SK-N-SH (cell line): ENCODE measurements at regions not wholly inside any gene's neighbourhood (a gene's known extent, or its start where the extent isn't known, plus 50 kb on each side); places are given as distances from the start of the nearest gene placed in this dataset.

Source experiments
- CTCF ChIA-PET: fragments of 300-600, 350-600 bp; formaldehyde crosslinking; extraction: SDS; loops from one replicate; lab custom pipeline; 2021; lab: Yijun Ruan, JAX
- POLR2A ChIA-PET: fragments of 350-600 bp; sonication (Branson Sonifier 250); formaldehyde crosslinking; extraction: SDS; loops from one replicate; lab custom pipeline; 2020; ENCODE audit warnings: antibody characterized with exemption, inconsistent platforms; lab: Yijun Ruan, JAX
- DNase-seq: peaks from one replicate; pipeline ENCODE4 v3.0.0; 2012
- H2AFZ ChIP-seq: fragments of 200-600 bp; sonication (generic); 2 replicates; pipeline ENCODE4 v1.8.1; 2016; ENCODE audit warnings: antibody characterized with exemption, mild to moderate bottlenecking, low read depth
- H3F3A ChIP-seq: fragments of 200-600 bp; sonication (generic); replicated peaks from 2 replicates; pipeline ENCODE3; 2016; ENCODE audit warnings: antibody characterized with exemption, mild to moderate bottlenecking; ENCODE audit not compliant: insufficient read depth
- H3K27ac ChIP-seq, 2 experiments: fragments of 200-500 bp in 1 of 2; fragments of 200-600 bp in 1 of 2; sonication (Bioruptor generic) in 1 of 2; sonication (generic), shearing (Covaris generic) in 1 of 2; 2 replicates each; pipeline versions ENCODE4 v1.5.1 to v1.6.1; 2014 to 2016; ENCODE audit warnings: low read depth in 2 of 2, inconsistent platforms in 1 of 2, low read length in 1 of 2, mild to moderate bottlenecking in 1 of 2, mixed read lengths in 1 of 2
- H3K27me3 ChIP-seq: fragments of 200-600 bp; sonication (generic), shearing (Covaris generic); 2 replicates; pipeline ENCODE4 v1.6.1; 2016; ENCODE audit warnings: mixed run types; ENCODE audit not compliant: insufficient read depth
- H3K36me3 ChIP-seq, 2 experiments: fragments of 200-500 bp in 1 of 2; fragments of 200-600 bp in 1 of 2; sonication (Bioruptor generic) in 1 of 2; sonication (generic) in 1 of 2; replicated peaks in 1 of 2; 2 replicates each; pipeline versions ENCODE3 to v1.5.1; 2014 to 2016; ENCODE audit warnings: low read length in 1 of 2, mild to moderate bottlenecking in 1 of 2; ENCODE audit not compliant: insufficient read depth in 2 of 2, control insufficient read depth in 1 of 2
- H3K4me1 ChIP-seq, 2 experiments: fragments of 200-500 bp in 1 of 2; fragments of 200-600 bp in 1 of 2; sonication (Bioruptor generic) in 1 of 2; sonication (generic), shearing (Covaris generic) in 1 of 2; 2 replicates each; pipeline versions ENCODE4 v1.5.1 to v1.6.1; 2014 to 2016; ENCODE audit warnings: low read depth in 1 of 2, low read length in 1 of 2, mixed run types in 1 of 2; ENCODE audit not compliant: insufficient read depth in 2 of 2, control insufficient read depth in 1 of 2
- H3K4me2 ChIP-seq: fragments of 200-600 bp; sonication (generic), shearing (Covaris generic); 2 replicates; pipeline ENCODE4 v1.6.1; 2017; ENCODE audit warnings: mixed run types
- H3K4me3 ChIP-seq, 2 experiments: fragments of 200-500 bp in 1 of 2; fragments of 200-600 bp in 1 of 2; sonication (Bioruptor generic) in 1 of 2; sonication (generic), shearing (Covaris generic) in 1 of 2; 2 replicates each; pipeline versions ENCODE4 v1.5.1 to v1.8.1; 2014 to 2016; ENCODE audit warnings: low read depth in 2 of 2, inconsistent platforms in 1 of 2, low read length in 1 of 2, mild to moderate bottlenecking in 1 of 2, mixed read lengths in 1 of 2, moderate library complexity in 1 of 2
- H3K79me2 ChIP-seq: fragments of 200-600 bp; sonication (generic); 2 replicates; pipeline ENCODE4 v1.8.1; 2017; ENCODE audit warnings: mild to moderate bottlenecking; ENCODE audit not compliant: insufficient read depth
- H3K9ac ChIP-seq: fragments of 200-600 bp; sonication (generic); 2 replicates; pipeline ENCODE4 v1.6.1; 2017; ENCODE audit warnings: mixed run types
- H3K9me2 ChIP-seq: fragments of 200-600 bp; sonication (generic); 2 replicates; pipeline ENCODE4 v1.6.1; 2017; ENCODE audit warnings: mixed run types
- H3K9me3 ChIP-seq: fragments of 200-600 bp; sonication (generic); 2 replicates; pipeline ENCODE4 v1.6.1; 2017; ENCODE audit warnings: mixed run types, mild to moderate bottlenecking, moderate library complexity
- H4K20me1 ChIP-seq: fragments of 200-600 bp; sonication (generic); 2 replicates; pipeline ENCODE4 v1.6.1; 2017; ENCODE audit warnings: mild to moderate bottlenecking, mixed run types; ENCODE audit not compliant: insufficient read depth
- CHD2 ChIP-seq: fragments of 150-350 bp; IDR thresholded peaks from 2 replicates; pipeline ENCODE4 v1.6.1; 2018; ENCODE audit warnings: low read length; ENCODE audit not compliant: partially characterized antibody
- ELF1 ChIP-seq: IDR thresholded peaks from 2 replicates; pipeline ENCODE4 v1.4.0; 2012
- EZH2phosphoT487 ChIP-seq: fragments of 200-600 bp; sonication (generic); IDR thresholded peaks from 2 replicates; pipeline ENCODE4 v1.6.1; 2017; ENCODE audit warnings: low read depth, mixed run types, mild to moderate bottlenecking, antibody characterized with exemption, moderate library complexity, borderline replicate concordance
- FOSL2 ChIP-seq: IDR thresholded peaks from 2 replicates; pipeline ENCODE4 v1.4.0; 2012; ENCODE audit warnings: low read depth, mild to moderate bottlenecking, moderate library complexity, borderline replicate concordance
- FOXJ3 ChIP-seq: sonication (generic); formaldehyde crosslinking; IDR thresholded peaks from 2 replicates; pipeline ENCODE4 v1.5.1; 2020; ENCODE audit warnings: mild to moderate bottlenecking, missing genetic modification reagents
- GABPA ChIP-seq: IDR thresholded peaks from 2 replicates; pipeline ENCODE4 v1.4.0; 2012; ENCODE audit warnings: low read depth, mild to moderate bottlenecking
- MXI1 ChIP-seq: IDR thresholded peaks from 2 replicates; pipeline ENCODE4 v1.6.1; 2012; ENCODE audit warnings: mild to moderate bottlenecking, low read depth, low read length, improper control_type of control experiment
- NRF1 ChIP-seq: IDR thresholded peaks from 2 replicates; pipeline ENCODE4 v1.6.1; 2012; ENCODE audit warnings: low read depth, mild to moderate bottlenecking, low read length
- POLR2AphosphoS5 ChIP-seq: IDR thresholded peaks from 2 replicates; pipeline ENCODE4 v1.6.1; 2012; ENCODE audit warnings: low read depth, low read length
- RCOR1 ChIP-seq: fragments of 150-350 bp; IDR thresholded peaks from 2 replicates; pipeline ENCODE4 v1.6.1; 2017; ENCODE audit warnings: antibody characterized with exemption, low read length
- REST ChIP-seq: IDR thresholded peaks from 2 replicates; pipeline ENCODE4 v1.6.1; 2012; ENCODE audit warnings: mild to moderate bottlenecking, low read depth, low read length, moderate library complexity
- RXRA ChIP-seq: IDR thresholded peaks from 2 replicates; pipeline ENCODE4 v1.4.0; 2012; ENCODE audit warnings: low read depth, mild to moderate bottlenecking, borderline replicate concordance
- TAF1 ChIP-seq: IDR thresholded peaks from 2 replicates; pipeline ENCODE4 v1.6.1; 2012; ENCODE audit warnings: low read depth, mild to moderate bottlenecking, low read length, moderate library complexity, borderline replicate concordance
- TCF12 ChIP-seq: IDR thresholded peaks from 2 replicates; pipeline ENCODE4 v1.4.0; 2012
- YY1 ChIP-seq: IDR thresholded peaks from 2 replicates; pipeline ENCODE4 v1.4.0; 2012; ENCODE audit warnings: low read depth, mild to moderate bottlenecking
- whole genome bisulfite sequencing: methylation state at CpG from one replicate; pipeline ENCODE4 v1.1.6; 2017; ENCODE audit warnings: low lambda C conversion rate; 5-methylcytosine and 5-hydroxymethylcytosine counted together
- TF ChIP-seq, protein P1 (sequence below): IDR thresholded peaks from 2 replicates; pipeline ENCODE4 v1.4.0; 2012; ENCODE audit warnings: low read depth, borderline replicate concordance
- TF ChIP-seq, protein P2 (sequence below): fragments of 150-350 bp; IDR thresholded peaks from 2 replicates; pipeline ENCODE4 v1.6.1; 2016; ENCODE audit warnings: mild to moderate bottlenecking, low read depth, low read length
- TF ChIP-seq, protein P3 (sequence below): fragments of 200-600 bp; sonication (generic); IDR thresholded peaks from 2 replicates; pipeline ENCODE4 v1.6.1; 2017; ENCODE audit warnings: antibody characterized with exemption, mild to moderate bottlenecking, moderate library complexity
- TF ChIP-seq, protein P4 (sequence below): IDR thresholded peaks from 2 replicates; pipeline ENCODE4 v1.4.0; 2012; ENCODE audit warnings: low read depth

DNA sequence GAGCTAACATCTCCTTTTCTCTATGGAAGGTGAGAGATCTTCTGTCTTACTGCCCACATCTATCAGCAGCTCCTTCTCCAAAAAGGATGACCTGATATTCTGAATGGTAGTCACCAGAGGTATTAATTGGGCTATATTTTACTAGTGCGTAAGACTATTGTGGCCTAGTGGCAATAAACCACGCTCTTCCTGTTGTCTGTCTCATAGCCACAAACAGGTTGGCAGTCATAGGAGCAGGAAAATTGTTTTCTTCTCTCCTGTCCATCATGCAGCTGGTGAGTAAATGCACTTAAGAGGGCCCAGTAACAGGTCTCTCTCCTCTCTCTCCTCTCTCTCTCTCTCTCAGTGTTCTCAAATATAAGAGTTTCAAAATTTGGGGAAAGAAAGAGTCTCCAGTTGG, 856.8 kb upstream of the ACVR2A start:
- H3K27ac ChIP-seq: no peak overlapping the region
- WGBS: 68% methylated on average over 2 of the region's 2 CpGs

DNA sequence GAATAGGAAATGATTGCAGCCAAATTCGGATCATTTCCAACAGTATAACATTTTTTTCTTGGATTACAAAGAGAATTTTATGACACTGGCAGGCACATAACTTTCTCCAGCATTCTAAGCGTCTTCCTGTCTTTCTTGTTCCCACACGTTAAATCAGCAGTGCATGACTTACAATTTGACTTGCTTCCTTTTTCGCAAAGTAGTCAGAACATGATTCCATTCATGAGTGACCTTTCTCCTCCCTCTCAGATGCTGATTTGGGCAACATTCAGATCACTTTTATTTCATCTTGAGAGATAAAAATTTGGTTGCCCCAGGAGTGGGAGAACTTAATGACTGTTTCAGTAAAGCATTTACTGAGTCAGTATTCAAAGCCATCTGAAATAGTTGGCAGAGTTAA, 858.7 kb upstream of the ACVR2A start:
- no peak overlapping the region for H3K4me3 ChIP-seq
- DNase-seq: no peak
- no peak for TF ChIP-seq TAF1
- no peak for TF ChIP-seq FOXJ3 (CRISPR knock-in tag)
- TF ChIP-seq, protein P1, sequence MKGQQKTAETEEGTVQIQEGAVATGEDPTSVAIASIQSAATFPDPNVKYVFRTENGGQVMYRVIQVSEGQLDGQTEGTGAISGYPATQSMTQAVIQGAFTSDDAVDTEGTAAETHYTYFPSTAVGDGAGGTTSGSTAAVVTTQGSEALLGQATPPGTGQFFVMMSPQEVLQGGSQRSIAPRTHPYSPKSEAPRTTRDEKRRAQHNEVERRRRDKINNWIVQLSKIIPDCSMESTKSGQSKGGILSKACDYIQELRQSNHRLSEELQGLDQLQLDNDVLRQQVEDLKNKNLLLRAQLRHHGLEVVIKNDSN: no peak
- no peak for TF ChIP-seq EZH2phosphoT487
- no peak for TF ChIP-seq YY1
- TF ChIP-seq, protein P2, sequence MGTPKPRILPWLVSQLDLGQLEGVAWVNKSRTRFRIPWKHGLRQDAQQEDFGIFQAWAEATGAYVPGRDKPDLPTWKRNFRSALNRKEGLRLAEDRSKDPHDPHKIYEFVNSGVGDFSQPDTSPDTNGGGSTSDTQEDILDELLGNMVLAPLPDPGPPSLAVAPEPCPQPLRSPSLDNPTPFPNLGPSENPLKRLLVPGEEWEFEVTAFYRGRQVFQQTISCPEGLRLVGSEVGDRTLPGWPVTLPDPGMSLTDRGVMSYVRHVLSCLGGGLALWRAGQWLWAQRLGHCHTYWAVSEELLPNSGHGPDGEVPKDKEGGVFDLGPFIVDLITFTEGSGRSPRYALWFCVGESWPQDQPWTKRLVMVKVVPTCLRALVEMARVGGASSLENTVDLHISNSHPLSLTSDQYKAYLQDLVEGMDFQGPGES: no peak
- TF ChIP-seq POLR2AphosphoS5: no peak
- TF ChIP-seq TCF12: peak; percentile 33
- no peak for TF ChIP-seq RCOR1
- no peak for TF ChIP-seq REST
- TF ChIP-seq, protein P3, sequence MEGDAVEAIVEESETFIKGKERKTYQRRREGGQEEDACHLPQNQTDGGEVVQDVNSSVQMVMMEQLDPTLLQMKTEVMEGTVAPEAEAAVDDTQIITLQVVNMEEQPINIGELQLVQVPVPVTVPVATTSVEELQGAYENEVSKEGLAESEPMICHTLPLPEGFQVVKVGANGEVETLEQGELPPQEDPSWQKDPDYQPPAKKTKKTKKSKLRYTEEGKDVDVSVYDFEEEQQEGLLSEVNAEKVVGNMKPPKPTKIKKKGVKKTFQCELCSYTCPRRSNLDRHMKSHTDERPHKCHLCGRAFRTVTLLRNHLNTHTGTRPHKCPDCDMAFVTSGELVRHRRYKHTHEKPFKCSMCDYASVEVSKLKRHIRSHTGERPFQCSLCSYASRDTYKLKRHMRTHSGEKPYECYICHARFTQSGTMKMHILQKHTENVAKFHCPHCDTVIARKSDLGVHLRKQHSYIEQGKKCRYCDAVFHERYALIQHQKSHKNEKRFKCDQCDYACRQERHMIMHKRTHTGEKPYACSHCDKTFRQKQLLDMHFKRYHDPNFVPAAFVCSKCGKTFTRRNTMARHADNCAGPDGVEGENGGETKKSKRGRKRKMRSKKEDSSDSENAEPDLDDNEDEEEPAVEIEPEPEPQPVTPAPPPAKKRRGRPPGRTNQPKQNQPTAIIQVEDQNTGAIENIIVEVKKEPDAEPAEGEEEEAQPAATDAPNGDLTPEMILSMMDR: no peak
- TF ChIP-seq CHD2: no peak

More for the DNA sequence above, 856.8 kb upstream of the ACVR2A start:
- no peaks in the 10 kb centered on the region for H3K9me2 ChIP-seq
- no peaks in the 10 kb centered on the region for H4K20me1 ChIP-seq
- no peaks in the 10 kb centered on the region for H3K27me3 ChIP-seq
- H3F3A ChIP-seq: peaks cover 14% of the 10 kb centered on the region
- H3K9ac ChIP-seq: no peak overlapping the region
- H3K4me2 ChIP-seq: no peak overlapping the region
- no peaks in the 10 kb centered on the region for H3K36me3 ChIP-seq
- H3K4me1 ChIP-seq: peaks cover 0 to 25% of the 10 kb centered on the region in 2 experiments; a peak in 2 of 4 replicates
- H3K79me2 ChIP-seq: no peaks in the 10 kb centered on the region
- no peak overlapping the region for H2AFZ ChIP-seq
- no peak for DNase-seq
- CTCF ChIA-PET: no interaction called here
- POLR2A ChIA-PET: no interaction called here
- H3K9me3 ChIP-seq: no peaks in the 10 kb centered on the region
- TF ChIP-seq NRF1: no peak
- TF ChIP-seq GABPA: no peak
- TF ChIP-seq, protein P2: no peak
- no peak for TF ChIP-seq FOXJ3 (CRISPR knock-in tag)
- TF ChIP-seq, protein P4, sequence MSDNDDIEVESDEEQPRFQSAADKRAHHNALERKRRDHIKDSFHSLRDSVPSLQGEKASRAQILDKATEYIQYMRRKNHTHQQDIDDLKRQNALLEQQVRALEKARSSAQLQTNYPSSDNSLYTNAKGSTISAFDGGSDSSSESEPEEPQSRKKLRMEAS: no peak
- no peak for TF ChIP-seq RXRA
- TF ChIP-seq FOSL2: no peak
- no peak for TF ChIP-seq ELF1
- no peak for TF ChIP-seq RCOR1
- no peak for TF ChIP-seq MXI1
- H3K4me3 ChIP-seq: no peak overlapping the region

More for the DNA sequence above, 858.7 kb upstream of the ACVR2A start:
- Histone ChIP-seq H3K9me3 (no peaks in the 10 kb centered on the region), H3K79me2 (no peaks in the 10 kb centered on the region), H3K36me3 (no peaks in the 10 kb centered on the region), H3K4me1 (peaks cover 0 to 25% of the 10 kb centered on the region in 2 experiments; a peak in 2 of 4 replicates), H3K9me2 (no peaks in the 10 kb centered on the region), H2AFZ (peak overlapping the region; percentile 54; the same call in 1 of the 2 replicates), H4K20me1 (no peaks in the 10 kb centered on the region), H3K4me2 (peak overlapping the region; percentile 14; the same call in 1 of the 2 replicates), H3K27me3 (no peaks in the 10 kb centered on the region), H3K9ac (peak overlapping the region; percentile 19; the same call in 1 of the 2 replicates), H3K27ac (peak overlapping the region; percentile 54 to 62; a peak in 3 of 4 replicates), H3F3A (peaks cover 14% of the 10 kb centered on the region)
- ChIA-PET CTCF (no interaction called here), POLR2A (no interaction called here)
- 9% methylated on average over 4 of the region's 4 CpGs for WGBS
